Dedifferentiated amniotic fluid mesenchymal stem cell (primary cell): ENCODE measurements at regions not wholly inside any gene's neighbourhood (a gene's known extent, or its start where the extent isn't known, plus 50 kb on each side); places are given as distances from the start of the nearest gene placed in this dataset.

ENCODE experiments used
- DNase-seq: peaks from one replicate; pipeline ENCODE4 v3.0.0-alpha.2; 2016; ENCODE audit errors: extremely low spot score

DNA sequence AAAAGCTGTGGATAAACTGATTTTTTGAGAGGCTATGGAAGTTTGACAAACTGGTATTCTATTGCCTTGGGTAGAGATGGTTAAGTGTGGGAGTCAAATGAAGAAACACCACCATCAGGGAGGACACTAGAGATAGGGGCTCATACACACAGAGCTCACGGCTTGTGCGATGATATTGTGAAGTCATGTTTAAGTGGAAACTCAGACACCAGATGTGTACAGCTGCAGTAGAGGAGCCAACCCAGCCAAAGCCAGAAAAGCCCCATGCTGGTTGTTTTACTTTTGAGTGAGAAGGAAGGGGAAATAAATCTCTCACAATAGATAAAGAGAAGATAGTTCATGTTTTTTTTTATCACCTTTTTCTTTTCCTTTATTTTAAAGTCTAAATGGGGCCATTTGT is 377.7 kb downstream of the DMRT2 start:
- no peak for DNase-seq

DNA sequence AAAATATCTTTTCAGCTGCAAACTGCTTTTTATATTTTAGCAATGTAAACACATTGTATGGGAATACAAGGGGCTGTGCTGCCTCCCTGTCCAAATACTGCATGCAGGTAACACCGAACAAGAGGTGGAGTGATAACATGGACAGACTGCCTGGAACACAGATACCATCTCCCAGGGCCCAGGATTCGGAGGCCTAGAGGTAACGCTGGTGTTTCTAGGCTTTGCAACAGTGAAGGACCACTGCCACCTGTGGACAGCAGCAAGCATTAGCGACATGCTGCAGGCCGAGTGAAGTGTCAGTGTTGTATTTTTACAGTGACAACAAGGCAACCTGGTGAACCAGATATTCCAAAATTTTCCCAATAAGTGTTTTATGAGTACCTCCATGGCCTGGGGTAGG is 379.1 kb downstream of the DMRT2 start:
- DNase-seq = no peak

DNA sequence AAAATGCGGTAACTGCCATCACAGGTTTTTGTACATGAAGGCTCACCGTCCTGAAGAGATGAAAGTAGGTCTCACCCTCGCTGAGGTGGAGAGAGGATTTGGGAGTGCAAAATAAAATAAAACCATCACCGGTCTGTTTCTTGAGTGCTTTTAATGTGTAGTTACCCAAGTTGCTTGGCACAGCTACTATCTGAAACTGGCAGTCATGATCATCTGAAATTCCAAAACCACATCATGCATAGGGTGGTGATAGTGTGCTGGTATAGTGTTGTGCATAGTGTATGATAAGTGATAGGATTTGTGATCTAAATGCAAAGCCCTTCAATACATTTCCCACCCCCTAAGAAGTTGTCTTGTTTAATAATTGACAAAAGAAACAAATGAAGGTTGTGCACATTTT is 381.3 kb downstream of the DMRT2 start:
- DNase-seq = no peak

DNA sequence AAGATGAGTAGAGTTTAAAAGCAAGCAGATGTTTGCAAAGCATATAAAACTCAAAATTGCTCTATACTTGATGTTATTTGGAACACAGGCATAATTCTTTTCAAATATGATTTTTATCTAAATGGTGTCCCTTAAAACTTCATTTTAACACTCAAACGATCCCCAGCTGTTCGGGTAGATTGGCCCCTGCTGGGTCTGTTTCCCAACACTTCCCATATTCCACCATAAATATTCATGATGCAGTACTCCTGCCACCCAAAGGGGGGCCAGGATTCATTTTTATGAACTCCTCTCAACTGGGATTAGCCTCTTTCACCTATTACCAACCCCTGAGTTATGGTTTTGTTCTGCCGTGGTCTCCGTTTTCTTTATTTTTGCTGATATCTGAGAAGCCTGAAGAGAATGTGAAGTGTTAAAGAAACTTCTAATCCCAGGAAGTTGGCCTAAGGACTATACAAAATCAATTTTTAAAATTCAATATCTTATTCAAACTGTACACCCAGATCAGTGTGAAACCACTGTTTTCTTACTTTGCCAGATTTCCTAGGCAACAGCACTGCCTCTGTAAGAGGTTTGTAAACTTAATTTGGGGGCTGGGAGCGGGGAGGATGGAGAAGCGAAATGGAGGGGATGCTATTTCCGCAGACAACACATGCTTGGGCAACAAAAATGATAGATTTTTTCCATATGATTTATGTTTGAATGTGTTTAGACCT is 384.1 kb downstream of the DMRT2 start:
- DNase-seq = no peak

DNA sequence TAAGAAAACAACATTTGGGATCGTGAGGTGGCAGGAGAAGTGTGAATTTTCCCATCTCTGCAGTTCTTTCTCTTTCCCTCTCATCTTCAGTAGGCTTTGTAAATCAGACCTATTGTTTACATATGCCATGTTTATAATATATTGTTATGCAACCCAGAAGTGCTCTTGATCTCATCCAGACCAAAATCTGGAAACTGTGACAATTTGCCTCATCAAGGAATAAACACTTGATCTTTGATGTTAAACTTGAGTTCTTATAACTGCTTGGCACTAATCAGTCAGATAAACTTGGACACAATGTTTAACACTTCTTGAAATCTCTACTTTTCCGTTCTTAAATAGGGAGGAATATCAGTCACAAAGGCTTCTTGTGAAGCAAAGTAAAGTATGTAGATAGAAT is 384.7 kb downstream of the DMRT2 start:
- no peak for DNase-seq

DNA sequence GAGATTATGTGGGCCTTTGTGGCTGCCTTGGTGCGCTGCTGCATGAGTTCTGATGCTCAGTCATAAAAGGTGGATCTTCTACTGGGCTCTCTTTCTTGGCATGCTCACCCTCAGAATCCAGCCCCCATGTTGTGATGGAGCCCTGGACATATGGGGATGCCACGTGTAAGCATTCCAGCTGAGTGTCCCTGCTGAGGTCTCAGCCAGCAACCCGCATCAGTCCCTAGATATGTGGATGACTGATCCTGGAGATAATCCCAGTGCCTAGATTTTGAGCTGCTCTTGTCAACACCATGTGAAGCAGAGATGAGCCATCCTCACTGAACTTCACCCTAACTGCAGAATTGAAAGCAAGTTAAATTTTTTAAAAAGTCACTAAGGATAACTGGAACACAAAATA is 390.1 kb downstream of the DMRT2 start:
- no peak for DNase-seq

DNA sequence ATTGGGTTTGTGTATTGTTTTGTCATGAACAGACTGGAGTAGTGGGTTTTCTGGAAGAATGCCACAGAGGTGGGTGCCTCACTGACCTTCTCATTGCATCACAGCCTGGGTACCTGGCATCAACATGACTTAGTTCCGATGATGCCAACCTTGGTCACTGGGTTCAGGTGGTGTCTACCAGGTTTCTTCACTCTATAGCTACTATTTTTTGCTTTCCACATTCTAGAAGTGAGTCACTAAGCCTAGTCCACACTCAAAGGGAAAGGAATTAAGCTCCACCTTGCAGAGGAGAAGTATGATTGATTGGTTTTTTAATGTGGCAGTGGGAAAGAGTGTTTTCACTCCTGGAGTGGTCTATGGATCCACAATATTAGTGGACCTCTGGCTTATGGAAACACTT is 391.9 kb downstream of the DMRT2 start:
- no peak for DNase-seq

DNA sequence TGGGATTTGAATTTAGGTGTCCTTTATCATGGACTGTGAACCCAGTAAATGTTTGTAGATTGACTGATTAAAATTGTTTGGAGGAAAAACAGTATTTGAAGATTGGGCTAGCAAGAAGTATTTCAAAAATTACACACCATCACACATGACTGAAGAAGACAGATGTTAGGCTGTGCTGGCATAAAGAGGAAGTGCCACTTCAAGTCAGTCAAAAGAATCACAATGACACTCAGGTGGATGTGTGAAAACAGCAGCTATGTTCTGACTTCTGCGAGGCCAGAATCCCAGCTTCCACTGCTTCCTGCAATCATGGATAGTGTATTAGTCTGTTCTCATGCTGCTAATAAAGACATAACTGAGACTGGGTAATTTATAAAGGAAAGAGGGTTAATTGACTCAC is 393.3 kb downstream of the DMRT2 start:
- DNase-seq = no peak

DNA sequence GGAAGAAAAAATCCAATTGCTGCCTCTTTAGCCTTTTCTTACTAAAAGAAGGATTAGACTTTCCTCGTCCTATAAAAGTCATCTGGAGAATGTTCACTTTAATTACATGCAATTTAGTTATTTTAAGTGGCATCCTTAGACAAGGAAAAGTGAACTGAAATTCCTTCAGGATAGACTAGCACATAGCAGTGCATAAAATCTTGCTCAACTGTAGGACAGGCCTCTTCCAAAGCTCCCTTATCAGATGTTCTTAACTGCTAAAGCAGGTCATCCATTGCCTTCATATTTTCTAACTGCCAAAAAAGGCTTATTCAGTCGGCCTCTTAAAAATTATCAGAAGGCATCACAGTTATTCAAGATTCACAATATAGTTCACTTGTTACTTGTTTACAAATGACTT is 396.5 kb downstream of the DMRT2 start:
- DNase-seq = no peak

DNA sequence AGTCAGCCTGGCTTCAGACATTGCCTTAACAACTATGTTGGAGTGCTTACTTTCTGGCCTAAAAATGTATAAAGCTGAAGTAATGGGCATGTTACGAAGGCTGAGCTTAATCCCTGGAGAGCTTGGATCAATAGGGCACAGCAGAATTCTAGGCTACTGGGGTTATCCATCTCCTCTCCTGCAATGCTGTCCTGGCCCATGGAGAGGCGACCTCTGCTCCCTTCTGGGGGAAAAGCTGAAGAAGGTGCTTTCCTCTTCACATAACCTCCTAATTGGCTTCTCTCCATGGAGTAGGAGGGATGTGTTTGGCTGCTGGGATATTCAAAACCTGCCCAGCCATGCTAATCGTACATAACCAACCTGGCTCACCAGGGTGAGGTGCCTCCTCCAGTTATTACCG is 403.5 kb downstream of the DMRT2 start:
- no peak for DNase-seq

DNA sequence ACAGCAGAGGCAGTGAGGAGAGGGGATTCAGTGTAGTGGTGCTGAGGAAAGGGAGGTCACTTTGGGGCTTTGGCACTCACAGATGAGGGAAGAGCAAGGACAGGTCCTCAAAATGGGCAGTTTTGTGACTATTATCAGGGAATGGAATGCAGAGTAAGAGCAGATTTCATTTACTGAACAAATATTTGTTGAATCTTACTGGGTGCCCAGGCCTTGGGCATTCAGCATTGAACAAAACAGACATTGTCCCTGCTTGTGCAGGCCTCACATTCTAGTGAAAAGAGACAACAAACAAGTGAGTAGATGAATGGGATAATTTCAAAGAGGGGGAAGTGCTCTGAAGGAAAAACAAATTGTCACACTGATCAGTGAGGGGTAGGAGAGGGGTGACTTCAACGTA is 404.1 kb downstream of the DMRT2 start:
- DNase-seq = no peak

DNA sequence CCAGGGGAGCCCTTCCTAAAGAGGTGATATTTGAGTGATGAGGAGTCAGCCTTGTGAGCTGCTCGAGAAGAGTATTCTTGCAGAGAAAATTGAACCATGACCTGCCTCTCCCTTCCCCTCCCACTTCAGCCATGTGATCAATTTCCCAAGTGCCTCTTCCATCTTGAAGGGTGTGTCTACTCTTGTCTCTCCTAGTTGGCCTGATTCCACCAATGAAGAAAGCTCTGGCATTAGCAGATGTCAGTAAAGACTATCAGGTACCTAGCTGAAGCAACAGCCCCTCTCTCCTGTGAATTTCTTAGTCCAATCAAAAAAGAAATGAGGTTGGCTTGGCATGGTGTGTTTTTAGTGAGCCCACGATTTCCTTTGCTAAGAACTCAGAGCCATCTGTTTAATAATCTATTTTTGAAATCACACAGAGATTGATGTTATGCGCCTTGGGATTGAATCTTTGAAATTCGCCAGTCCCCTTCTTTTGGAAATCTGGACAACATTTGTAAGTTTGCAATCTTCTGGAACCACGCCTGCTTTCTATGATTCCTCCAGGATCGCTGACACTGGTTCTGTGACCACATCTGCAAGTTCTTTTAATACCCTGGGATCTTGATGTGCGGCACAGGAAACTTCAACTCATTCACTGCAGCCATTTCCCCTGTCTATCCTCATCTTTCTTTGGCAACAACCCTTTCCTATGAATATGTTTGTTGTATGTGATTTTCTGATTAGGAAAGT is 404.6 kb downstream of the DMRT2 start:
- no peak for DNase-seq

DNA sequence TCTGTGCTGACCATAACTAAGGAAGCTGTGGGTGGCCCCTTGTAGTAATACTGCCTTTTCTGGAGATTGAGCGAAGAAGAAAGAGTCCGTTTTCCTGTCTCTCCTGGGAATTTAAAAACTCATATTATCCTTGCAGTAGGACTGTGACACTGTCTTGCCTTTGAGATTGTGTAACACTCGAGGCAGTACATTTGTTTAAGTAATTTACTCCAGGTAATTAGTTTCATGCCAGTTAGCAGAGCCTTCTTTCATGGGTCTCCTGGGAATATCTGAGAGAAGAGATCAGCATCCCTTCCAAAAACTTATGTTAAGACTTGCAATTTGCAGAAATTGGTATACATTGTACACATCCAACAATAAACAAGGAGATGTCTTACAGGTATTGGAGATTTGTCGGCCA is 405.6 kb downstream of the DMRT2 start:
- no peak for DNase-seq

DNA sequence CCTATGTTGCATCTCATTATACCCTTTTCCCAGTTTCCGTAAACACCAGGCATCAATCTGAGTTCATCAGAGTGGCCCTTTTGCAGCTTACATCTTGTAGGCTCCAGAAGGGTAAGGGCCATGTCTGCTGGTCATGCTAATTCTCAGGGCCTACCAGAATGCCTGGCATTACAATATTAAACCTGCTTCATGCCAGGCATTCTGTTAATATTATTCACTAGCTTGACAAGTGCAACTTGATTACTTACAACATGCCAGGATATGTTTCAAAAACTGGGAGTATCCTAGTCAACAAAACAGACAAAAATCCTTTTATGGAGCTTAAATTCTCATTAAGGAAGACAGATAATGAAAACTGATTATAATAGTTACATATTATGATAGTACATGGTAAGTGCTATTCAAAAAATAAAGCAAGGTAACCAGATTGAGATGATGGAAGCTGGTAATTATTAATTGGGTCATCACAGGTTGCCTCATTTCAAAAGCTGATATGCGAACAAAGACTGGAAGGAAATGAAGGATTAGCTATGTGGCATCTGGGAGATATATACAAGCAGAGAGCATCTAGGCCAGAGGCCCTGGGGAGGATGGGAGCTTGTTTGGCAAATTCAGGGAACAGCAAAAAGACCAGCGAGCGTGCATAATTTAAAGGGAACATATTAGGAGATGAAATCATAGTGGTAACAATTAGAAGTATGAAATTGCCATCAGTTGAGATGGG is 406.3 kb downstream of the DMRT2 start:
- DNase-seq = no peak

DNA sequence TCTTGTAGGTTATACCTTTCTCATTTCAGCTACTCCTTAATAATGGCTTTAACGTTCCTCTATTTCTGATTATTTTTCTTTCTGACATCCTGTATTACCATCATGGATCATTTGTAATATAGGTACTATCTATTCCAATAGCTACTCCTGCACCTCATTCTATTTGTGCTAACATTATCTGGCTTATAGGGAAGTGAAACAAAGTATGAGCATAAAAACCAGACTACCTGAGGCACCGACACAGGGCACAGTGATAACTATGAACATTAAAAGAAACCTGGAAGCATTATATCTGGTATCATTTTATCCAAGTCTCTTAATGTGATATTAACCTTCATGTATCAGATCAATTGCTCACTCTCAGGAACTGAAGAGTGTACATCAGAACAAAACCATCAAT is 407.3 kb downstream of the DMRT2 start:
- DNase-seq = no peak

DNA sequence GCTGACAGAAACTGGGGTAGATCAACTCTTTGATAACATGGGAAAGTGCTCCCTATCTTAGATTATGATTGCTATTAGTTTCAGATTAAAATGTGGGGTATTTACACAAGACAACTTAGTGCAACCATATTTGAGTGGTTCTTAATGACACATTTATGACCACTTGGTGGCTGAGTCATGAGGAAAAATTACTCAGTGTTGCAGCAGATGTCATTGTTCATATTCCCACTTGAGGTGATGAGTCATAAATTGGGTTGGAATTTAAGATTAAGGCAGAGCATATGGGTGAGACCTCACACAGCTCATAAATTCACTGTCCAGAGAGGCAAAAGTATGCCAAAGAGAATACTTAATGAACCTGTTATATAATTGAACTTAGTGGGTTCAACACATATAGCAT is 408.3 kb downstream of the DMRT2 start:
- DNase-seq = no peak

DNA sequence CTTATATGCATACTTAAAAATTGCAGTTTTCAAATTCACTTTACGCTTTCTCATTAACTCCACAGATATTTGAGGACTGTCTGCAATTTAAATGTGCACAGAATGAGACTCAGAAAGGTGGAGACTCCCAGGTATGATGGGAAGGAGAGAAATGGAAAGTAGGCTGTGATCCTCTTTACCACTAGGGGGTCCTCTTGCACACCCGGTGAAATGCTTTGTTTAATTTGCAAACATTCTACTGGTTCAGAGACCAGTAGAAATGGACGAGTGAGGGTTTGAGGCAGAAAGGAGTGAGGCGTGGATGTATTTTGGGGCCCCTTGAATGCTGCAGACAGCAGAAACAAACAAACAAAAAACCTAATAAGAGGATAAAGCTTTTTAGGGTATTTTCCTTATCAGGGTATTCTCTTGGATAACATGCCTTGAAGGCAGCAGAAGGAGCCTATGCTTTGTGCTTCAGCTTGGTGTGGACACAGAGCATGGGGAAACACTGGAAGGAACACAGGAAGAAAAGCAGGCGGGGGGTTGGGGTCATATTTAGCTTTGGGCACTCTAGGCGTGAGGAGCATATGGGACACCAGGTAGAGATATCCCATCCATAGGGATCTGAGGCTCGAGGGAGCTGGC is 410.1 kb downstream of the DMRT2 start:
- DNase-seq = no peak

DNA sequence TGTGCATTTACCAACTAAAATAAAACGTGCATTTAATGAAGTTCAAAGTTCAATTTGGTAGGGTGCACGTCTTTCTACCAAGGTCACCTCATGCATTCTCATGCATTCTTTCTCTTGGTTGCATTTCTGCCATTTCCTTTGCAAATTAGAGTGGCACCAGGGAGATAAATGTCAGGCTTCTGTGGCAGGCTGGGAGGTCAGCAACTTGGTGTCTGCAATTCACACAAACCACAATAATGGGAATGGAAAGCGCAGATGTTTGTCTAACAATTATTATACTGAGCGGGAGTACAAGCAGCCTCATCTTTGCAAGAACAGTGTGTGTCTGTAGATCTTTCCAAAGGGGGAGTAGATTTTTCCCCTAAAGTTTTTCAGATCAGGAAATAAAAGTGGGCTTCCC is 411.7 kb downstream of the DMRT2 start:
- DNase-seq = no peak

DNA sequence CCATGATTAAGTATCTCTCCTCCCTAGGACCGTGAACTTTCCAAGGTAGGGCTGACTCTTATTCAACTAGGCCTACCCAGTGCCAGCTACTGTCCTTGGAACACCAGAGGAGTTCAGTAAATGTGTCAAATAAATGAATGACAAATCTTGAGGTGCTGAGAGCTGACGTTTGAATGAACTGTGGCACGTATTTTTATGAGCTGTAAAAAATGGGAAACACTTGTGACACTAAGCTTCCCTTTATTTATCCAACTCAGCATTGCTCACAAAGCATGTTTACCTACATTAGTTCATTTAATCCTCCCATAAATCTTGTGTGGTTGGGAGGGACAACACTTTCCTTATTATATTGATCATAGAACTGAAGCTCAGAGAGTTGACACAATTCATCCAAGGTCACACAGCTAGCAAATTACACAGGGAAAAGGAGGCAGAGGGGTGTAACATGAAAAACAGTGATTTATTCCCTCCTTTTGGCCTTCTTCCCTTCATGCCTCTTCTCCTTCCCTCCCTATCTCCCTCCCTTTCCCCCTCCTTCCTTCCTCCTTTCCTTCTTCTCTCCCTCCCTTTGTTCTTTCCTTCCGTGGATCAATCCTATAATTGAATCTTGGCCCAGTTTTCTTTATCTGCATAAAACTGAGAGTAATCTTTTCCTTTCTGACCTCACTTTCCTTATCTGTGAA is 412.6 kb downstream of the DMRT2 start:
- DNase-seq = no peak

DNA sequence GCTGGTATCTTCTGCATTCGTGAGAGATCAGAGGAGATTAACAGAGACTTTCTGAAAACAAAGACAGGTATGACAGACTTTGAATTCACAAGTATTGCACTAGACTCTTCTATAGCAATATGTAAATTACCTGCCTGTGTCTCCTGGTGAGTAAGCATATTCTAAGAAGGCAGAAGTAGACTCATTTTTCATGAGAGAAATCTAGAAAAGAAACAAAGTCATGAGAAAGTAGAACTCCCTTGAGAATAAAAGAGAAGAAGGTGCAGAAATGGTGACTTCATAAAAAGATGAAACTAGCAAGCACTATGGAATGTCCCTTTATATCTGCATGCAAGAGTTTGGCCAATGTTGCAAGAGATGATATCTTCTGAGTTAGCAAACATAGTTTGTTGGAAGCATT is 419.8 kb downstream of the DMRT2 start:
- DNase-seq = no peak

DNA sequence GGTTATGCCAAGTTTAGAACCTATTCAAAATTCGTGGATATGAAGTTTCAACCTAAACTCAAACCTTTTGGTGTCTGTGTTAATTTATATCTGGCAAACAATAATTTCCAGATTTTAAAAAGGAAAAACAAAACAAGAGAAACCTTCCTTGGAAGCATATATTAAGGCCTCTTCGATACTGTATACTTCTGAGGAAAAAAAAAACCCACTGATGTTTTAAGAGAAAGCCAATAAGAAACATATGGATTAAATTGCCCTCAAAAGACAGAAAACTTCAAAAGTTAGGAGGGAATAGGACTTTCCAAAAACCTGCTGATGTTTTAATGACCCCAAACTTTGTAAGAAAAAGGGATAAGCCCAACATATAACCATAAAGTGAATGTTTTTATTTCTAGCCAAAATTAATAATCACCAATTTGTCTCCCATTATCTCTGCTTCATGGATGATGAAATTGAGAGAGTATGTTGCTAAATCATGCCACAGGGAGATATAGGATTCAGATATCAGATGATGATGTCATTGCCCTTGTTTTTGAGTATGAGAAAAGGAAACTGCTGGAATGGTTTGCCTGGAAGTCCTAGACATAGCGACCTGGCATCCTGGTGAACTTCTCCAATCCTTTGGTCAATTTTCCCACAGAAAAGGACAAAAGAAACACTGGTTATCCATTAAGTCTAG is 423.9 kb downstream of the DMRT2 start:
- DNase-seq = no peak
